ENCODE measurements at regions not wholly inside any gene's neighbourhood (a gene's known extent, or its start where the extent isn't known, plus 50 kb on each side); places are given as distances from the start of the nearest gene placed in this dataset.

- TF ChIP-seq MYNN (CRISPR knock-in tag; IDR thresholded peaks at IDR 0.05; ENCODE audit: low read depth), result no peak
- no peak for TF ChIP-seq ZNF383 (CRISPR knock-in tag; IDR thresholded peaks at IDR 0.05; ENCODE audit: borderline replicate concordance)
- TF ChIP-seq JUND (CRISPR knock-in tag; IDR thresholded peaks at IDR 0.05), result no peak
- TF ChIP-seq HBP1 (CRISPR knock-in tag; IDR thresholded peaks at IDR 0.05; ENCODE audit: low read depth), result no peak
- no peak for TF ChIP-seq TRIM24 (CRISPR knock-in tag; IDR thresholded peaks at IDR 0.05)
- TF ChIP-seq NCOR1 (IDR thresholded peaks at IDR 0.05; ENCODE audit: borderline replicate concordance, low read length), result no peak
- TF ChIP-seq FOSL1 (CRISPR knock-in tag; IDR thresholded peaks at IDR 0.05; ENCODE audit: borderline replicate concordance), result no peak
- TF ChIP-seq HOMEZ (CRISPR knock-in tag; IDR thresholded peaks at IDR 0.05; ENCODE audit: low read depth), result no peak
- no peak for TF ChIP-seq ZC3H13 (CRISPR knock-in tag; IDR thresholded peaks at IDR 0.05)
- TF ChIP-seq MEF2D (CRISPR knock-in tag; IDR thresholded peaks at IDR 0.05), result no peak
- Histone ChIP-seq H3K9ac (ENCODE audit: insufficient read depth, low read depth, low read length) (no peak overlapping the region), H3K36me3 (replicated peaks in 1 of 2; ENCODE audit: control insufficient read depth in 1 of 2, insufficient read depth in 2 of 2, low read length in 2 of 2) (no peaks in the 10 kb centered on the region), H2AFZ (ENCODE audit: low read length) (no peak overlapping the region), H3K27me3 (ENCODE audit: control insufficient read depth in 1 of 2, insufficient read depth in 2 of 2, low read length in 2 of 2) (no peaks in the 10 kb centered on the region), H3K4me3 (replicated peaks in 1 of 3; ENCODE audit: insufficient read depth in 1 of 3, low read depth in 2 of 3, low read length in 3 of 3) (no peak overlapping the region), H3K4me1 (ENCODE audit: insufficient read depth, low read length) (no peaks in the 10 kb centered on the region), H3K4me2 (ENCODE audit: low read depth, low read length) (no peak overlapping the region), H3K79me2 (ENCODE audit: insufficient read depth, low read length) (no peaks in the 10 kb centered on the region), H3K9me3 (ENCODE audit: low read length) (no peaks in the 10 kb centered on the region), H4K20me1 (ENCODE audit: insufficient read depth, low read length) (no peaks in the 10 kb centered on the region), H3K27ac (ENCODE audit: extremely low read length, insufficient read depth, low read length) (no peak overlapping the region)
- ChIA-PET CTCF (ENCODE audit: low intra/inter-chr PET ratio, low total read pairs) (no interaction called here), POLR2A (no interaction called here)
- ATAC-seq (no peak), DNase-seq (ENCODE audit: low spot score) (no peak), FAIRE-seq (no peak)
- intact Hi-C loops (cut with micrococcal nuclease; ENCODE audit: unreplicated experiment), result no loop called here
- in situ Hi-C loops (cut with HindIII; ENCODE audit: extremely low pct_ligation_motif_present, low pct_unique_long_range_greater_than_20kb), result no loop called here
- WGBS (ENCODE audit: low lambda C conversion rate), result 0% methylated on average over 4 of the region's 4 CpGs
- BruUV-seq (replicated peaks), result no TSS peak
Observed at GRCh38 chr2:223316342-223316741, 264.4 kb downstream of the KCNE4 start.

Data from HepG2 (cell line).